Anterior cingulate cortex (tissue), 58 donors: ENCODE measurements at regions not wholly inside any gene's neighbourhood (a gene's known extent, or its start where the extent isn't known, plus 50 kb on each side); places are given as distances from the start of the nearest gene placed in this dataset.
A peak's percentile ranks its signal among the peaks of the same experiment; 100 is the strongest.
"Not testable (repeated sequence)": the region's sequence is repeated elsewhere in the genome, so short reads cannot be mapped to it uniquely, and the experiment has no call there.

Experiments
- DNase-seq, 58 donors: peaks; one replicate each; lab custom pipeline; 2025; lab: John Stamatoyannopoulos, UW

- DNase-seq: no peak
Observed at GRCh38 chr11:45000918-45001317, 50.2 kb upstream of the TP53I11 start.

- no peak for DNase-seq
Observed at GRCh38 chr11:45001466-45002165, 50.9 kb upstream of the TP53I11 start.

GRCh38 chr11:45005106-45005505 lies 54.4 kb upstream of the TP53I11 start:
- no peak for DNase-seq

GRCh38 chr11:45007011-45007410 lies 56.3 kb upstream of the TP53I11 start:
- DNase-seq: no peak

- not testable (repeated sequence) for DNase-seq
Observed at GRCh38 chr11:45015983-45016382, 65.3 kb upstream of the TP53I11 start.

GRCh38 chr11:45016446-45016845 lies 65.8 kb upstream of the TP53I11 start:
- DNase-seq: not testable (repeated sequence)

- DNase-seq: no peak
Observed at GRCh38 chr11:45017329-45017728, 66.6 kb upstream of the TP53I11 start.

GRCh38 chr11:45021001-45021400 lies 70.3 kb upstream of the TP53I11 start:
- DNase-seq: peak in 2 of 58 donors; percentile 4 to 51

- peak in 12 of 58 donors; percentile 2 to 48 (median 13) for DNase-seq
Observed at GRCh38 chr11:45021692-45022141, 71.0 kb upstream of the TP53I11 start.

- no peak for DNase-seq
Observed at GRCh38 chr11:45022294-45023064, 71.8 kb upstream of the TP53I11 start.

- no peak for DNase-seq
Observed at GRCh38 chr11:45023065-45023365, 72.3 kb upstream of the TP53I11 start.

- no peak for DNase-seq
Observed at GRCh38 chr11:45024316-45024715, 73.6 kb upstream of the TP53I11 start.

GRCh38 chr11:45024846-45025588 lies 74.3 kb upstream of the TP53I11 start:
- no peak for DNase-seq

GRCh38 chr11:45025716-45026492 lies 75.2 kb upstream of the TP53I11 start:
- DNase-seq: peak in 21 of 58 donors; percentile 16 to 66 (median 35)

GRCh38 chr11:45026835-45027234 lies 76.2 kb upstream of the TP53I11 start:
- DNase-seq: peak in 1 of 58 donors; percentile 12

GRCh38 chr11:45027312-45027711 lies 76.6 kb upstream of the TP53I11 start:
- no peak for DNase-seq

- no peak for DNase-seq
Observed at GRCh38 chr11:45028911-45029682, 78.4 kb upstream of the TP53I11 start.

GRCh38 chr11:45030778-45031177 lies 80.1 kb upstream of the TP53I11 start:
- DNase-seq: no peak

- DNase-seq: no peak
Observed at GRCh38 chr11:45031912-45032519, 81.3 kb upstream of the TP53I11 start.
